GM08714 (cell line): ENCODE measurements at regions not wholly inside any gene's neighbourhood (a gene's known extent, or its start where the extent isn't known, plus 50 kb on each side); places are given as distances from the start of the nearest gene placed in this dataset.

ENCODE experiments used
- H3K4me3 ChIP-seq: fragments of 200-500 bp; sonication (Bioruptor generic); 2 replicates; pipeline ENCODE4 v1.5.1; 2014; ENCODE audit warnings: mild to moderate bottlenecking, low read length, inconsistent platforms
- ZNF274 ChIP-seq: IDR thresholded peaks from 2 replicates; pipeline ENCODE4 v1.6.1; 2012; ENCODE audit warnings: mild to moderate bottlenecking, low read depth, low read length

DNA sequence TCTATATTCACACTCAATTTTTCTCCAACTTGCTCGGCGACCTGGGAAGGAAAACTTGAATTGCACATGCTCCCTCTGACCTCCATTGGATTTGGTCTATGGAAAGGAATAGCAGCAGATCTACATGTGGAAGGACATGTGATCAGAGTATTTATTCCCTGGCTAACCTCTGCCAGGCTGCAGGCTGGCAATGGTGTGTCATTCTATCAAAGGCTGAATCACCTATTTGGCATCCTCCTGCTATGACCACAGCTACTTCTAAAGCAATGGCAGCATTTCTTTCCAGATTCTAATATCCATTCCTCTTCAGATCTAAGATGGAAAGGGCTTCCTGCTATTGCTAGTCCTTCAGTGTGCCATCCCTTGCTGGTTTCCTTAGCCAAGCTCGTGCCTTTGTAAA lies 144.3 kb upstream of the FREM2 start:
- TF ChIP-seq ZNF274 = no peak

DNA sequence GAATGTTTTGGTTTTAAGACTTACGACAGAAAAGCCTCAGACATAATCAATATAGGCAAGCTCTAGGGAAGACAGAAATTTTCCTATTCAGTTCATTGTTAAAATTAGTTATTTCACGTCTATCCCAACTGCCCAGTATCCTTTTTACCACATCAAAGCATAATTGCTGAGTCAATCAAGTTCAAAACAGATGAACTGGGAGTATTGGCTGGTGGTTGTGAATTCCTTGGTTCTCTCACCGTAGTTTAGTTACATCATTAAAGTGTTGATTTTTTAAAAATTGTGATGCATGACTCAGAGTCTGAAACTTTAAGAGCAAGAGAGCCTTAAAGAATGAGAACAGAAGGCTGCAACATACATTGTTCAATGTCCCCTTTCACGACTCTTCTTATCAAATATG lies 143.3 kb upstream of the FREM2 start:
- no peak for TF ChIP-seq ZNF274
- H3K4me3 ChIP-seq = no peak overlapping the region

More for the DNA sequence above, 144.3 kb upstream of the FREM2 start:
- H3K4me3 ChIP-seq = no peak overlapping the region

DNA sequence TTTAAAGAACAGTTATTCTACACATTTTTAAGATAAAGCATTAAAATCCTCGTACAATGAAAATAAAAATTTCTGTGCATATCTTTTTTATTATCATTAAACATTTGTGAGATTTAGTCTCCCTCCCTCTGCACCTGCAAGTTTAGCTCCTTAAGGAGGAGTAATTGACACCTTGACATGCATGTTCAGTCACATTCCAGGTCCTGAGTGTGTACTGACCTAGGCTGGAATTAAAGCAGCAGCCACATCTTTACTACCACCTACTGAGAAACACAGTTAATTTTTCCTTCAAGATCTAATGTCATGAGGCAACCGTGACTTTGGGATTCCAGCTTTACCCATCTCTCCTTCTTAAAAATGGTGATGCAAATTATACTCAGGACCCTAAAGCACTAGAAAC lies 123.1 kb upstream of the FREM2 start:
- no peak for TF ChIP-seq ZNF274

GRCh38 chr13:38564256-38565150 lies 122.4 kb upstream of the FREM2 start:
- H3K4me3 ChIP-seq = no peak overlapping the region
- TF ChIP-seq ZNF274 = no peak

More for the DNA sequence above, 123.1 kb upstream of the FREM2 start:
- no peak overlapping the region for H3K4me3 ChIP-seq

DNA sequence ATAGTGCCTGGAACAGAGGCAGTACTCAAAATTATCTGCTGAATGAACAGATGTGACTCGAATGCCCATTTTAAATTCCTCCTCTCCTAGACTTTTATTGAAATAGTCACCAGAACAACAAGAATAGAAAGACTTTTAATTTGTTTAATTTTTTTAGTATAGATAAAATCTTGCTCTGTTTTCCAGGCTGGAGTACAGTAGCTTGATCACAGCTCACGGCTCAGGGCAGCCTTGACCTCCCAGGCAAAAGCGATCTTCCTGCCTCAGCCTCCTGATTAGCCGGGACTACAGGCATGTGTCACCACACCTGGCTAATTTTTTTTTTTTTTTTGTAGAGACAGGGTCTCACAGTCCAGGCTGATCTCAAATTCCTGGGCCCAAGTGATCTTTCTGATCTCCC lies 120.9 kb upstream of the FREM2 start:
- no peak overlapping the region for H3K4me3 ChIP-seq
- no peak for TF ChIP-seq ZNF274

GRCh38 chr13:38566519-38566918 lies 120.4 kb upstream of the FREM2 start:
- no peak overlapping the region for H3K4me3 ChIP-seq
- no peak for TF ChIP-seq ZNF274

DNA sequence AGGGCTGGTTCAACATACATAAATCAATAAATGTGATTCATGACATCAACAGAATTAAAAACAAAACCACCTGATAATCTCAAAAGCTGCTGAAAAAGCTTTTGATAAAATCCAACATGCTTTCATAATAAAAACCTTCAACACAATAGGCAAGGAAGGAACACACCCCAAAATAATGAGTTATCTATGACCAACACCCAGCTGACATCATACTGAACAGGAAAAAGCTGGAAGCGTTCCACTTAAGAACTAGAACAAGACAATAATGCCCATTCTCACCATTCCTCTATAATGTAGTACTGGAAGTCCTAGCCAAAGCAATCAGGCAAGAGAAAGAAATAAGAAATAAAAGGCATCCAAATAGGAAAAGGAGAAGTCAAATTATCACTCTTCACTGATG lies 116.2 kb upstream of the FREM2 start:
- TF ChIP-seq ZNF274 = no peak
- no peak overlapping the region for H3K4me3 ChIP-seq

DNA sequence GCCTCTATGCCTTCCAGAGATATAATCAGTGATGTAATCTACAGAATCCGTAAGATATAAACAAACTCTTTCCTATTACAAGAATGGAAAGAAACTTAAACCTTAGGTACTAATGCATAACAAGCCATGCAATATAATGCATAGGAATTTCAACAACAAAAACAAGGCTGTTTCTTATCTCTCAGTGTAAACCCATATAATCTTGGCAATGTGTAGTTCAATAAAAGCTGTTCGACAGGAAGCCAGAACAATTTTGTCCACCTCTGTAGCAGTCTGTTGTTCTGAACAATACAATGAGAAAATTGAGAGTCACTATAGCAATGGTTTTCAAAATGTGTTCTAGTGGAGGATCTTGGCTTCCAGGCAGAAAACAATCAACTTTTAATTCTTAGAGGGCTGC lies 111.5 kb upstream of the FREM2 start:
- TF ChIP-seq ZNF274 = no peak
- no peak overlapping the region for H3K4me3 ChIP-seq

- TF ChIP-seq ZNF274 = no peak
- H3K4me3 ChIP-seq = no peak overlapping the region
Observed at GRCh38 chr13:38577048-38577447, 109.8 kb upstream of the FREM2 start.

DNA sequence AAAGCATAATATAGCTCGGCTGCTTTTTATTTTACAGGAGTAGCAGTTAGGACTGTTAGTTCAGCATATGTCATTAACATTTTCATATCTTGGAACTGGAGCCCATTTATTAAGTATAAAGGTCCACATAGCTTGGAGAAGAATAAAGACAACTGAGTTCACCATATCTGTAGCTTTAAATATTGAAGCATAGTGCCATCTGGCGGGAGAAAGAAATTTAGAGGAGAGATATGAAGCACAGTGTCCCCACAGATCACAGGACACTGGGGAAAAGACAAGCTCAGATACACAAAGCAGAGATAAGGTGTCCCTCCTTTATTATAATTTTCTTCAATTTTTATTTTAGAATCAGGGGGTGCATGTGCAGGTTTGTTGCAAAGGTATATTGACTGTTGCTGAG lies 104.7 kb upstream of the FREM2 start:
- no peak for TF ChIP-seq ZNF274
- no peak overlapping the region for H3K4me3 ChIP-seq

DNA sequence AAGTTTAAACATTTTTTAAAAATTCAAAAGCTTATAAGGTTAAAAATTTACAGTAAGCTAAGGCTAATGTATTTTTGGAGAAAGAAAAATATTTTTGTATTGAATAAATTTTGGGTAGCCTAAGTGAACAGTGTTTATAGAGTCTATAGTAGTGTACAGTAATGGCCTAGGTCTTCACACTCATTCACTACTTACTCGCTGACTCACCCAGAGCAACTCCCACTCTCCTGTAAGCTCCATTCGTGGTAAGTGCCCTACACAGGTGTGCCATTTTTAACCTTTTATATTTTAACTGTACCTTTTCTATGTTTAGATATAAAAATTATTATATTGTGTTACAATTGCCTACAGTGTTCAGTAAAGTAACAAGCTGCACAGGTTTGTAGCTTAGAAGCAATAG lies 96.6 kb upstream of the FREM2 start:
- no peak for TF ChIP-seq ZNF274
- no peak overlapping the region for H3K4me3 ChIP-seq

DNA sequence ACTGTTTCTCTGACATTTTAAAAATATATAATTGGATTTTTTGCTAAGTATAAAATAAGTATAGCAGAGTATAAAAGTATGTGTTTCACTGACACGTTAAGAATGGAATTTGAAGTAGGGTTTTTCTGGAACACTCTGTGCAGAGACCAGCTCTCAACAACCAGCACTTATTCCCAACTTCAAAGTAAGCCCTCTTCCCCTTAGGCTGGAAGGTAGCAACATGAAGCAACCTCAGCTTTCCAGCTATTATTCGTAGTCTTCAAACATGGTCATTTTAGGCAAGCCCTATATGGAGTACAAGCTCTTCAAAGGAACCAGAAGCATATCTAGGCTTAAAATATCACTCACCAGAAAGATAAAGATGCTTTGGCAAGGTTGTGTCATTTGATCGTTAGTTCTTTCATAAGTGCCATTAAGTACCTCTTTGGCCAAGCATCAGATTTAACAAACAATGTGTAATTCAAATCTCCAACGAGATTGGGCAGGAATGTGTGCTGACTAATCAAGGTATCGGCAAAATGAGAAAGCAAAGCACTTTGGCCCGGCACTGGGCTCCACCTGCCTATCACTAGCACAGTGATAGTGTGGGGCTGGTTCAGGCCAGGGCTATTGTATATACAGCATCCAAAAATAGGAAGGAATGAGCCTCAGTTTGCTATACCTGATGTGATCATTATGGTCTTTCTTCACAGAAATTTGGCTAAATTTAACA lies 95.9 kb upstream of the FREM2 start:
- no peak overlapping the region for H3K4me3 ChIP-seq
- TF ChIP-seq ZNF274 = no peak

GRCh38 chr13:38602266-38602665 lies 84.6 kb upstream of the FREM2 start:
- no peak for TF ChIP-seq ZNF274
- no peak overlapping the region for H3K4me3 ChIP-seq

GRCh38 chr13:38606699-38607535 lies 80.0 kb upstream of the FREM2 start:
- no peak for TF ChIP-seq ZNF274
- H3K4me3 ChIP-seq = no peak overlapping the region
